ENCODE measurements at regions not wholly inside any gene's neighbourhood (a gene's known extent, or its start where the extent isn't known, plus 50 kb on each side); places are given as distances from the start of the nearest gene placed in this dataset.

DNA sequence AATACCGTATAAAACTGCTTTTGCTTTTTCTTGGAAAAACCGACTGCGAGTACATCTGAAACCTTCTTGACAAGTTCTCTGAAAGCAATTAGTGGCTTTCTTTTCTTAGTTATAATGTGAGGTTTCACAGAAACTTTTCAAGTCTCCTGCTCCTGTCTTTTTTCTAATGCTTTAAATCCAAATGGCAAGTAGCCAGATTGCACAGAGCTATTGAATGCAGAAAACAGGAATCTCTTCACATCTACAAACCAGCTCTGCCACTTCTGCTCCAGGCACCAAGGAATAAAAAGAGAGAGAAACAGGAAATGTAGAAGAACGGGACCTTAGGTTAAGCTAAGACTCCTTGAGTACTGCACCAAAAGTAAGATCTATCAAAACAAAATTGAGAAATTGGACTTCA lies 267.3 kb upstream of the TET2 start:
- TF ChIP-seq NFIC (IDR thresholded peaks at IDR 0.05) = peak; percentile 53
- TF ChIP-seq CEBPB (IDR thresholded peaks at IDR 0.05) = no peak

DNA sequence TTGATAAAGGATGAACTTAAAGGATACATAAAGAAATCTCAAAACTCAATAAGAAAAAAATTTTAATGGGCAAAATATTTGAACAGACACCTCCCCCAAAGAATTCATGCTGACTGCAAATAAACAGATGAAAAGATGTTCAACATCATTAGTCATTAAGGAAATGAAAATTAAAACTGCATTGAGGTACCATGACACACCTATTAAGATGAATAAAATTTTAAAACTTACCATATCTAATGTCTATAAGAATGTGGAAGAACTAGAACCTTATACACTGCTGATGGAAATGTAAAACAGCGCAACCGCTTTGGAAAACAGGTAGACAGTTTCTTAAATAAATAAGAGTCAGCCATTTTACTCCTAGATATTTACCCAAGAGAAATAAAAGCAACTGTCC lies 266.8 kb upstream of the TET2 start:
- TF ChIP-seq CEBPB (IDR thresholded peaks at IDR 0.05) = no peak
- no peak for TF ChIP-seq MAX (IDR thresholded peaks at IDR 0.05)
- TF ChIP-seq EP300 (IDR thresholded peaks at IDR 0.05; ENCODE audit: borderline replicate concordance) = no peak
- no peak for TF ChIP-seq RAD21 (IDR thresholded peaks at IDR 0.05; ENCODE audit: low read depth)
- no peak for TF ChIP-seq TCF12 (IDR thresholded peaks at IDR 0.05; ENCODE audit: low read depth)
- TF ChIP-seq TEAD4 (IDR thresholded peaks at IDR 0.05) = no peak
- TF ChIP-seq, protein P1, sequence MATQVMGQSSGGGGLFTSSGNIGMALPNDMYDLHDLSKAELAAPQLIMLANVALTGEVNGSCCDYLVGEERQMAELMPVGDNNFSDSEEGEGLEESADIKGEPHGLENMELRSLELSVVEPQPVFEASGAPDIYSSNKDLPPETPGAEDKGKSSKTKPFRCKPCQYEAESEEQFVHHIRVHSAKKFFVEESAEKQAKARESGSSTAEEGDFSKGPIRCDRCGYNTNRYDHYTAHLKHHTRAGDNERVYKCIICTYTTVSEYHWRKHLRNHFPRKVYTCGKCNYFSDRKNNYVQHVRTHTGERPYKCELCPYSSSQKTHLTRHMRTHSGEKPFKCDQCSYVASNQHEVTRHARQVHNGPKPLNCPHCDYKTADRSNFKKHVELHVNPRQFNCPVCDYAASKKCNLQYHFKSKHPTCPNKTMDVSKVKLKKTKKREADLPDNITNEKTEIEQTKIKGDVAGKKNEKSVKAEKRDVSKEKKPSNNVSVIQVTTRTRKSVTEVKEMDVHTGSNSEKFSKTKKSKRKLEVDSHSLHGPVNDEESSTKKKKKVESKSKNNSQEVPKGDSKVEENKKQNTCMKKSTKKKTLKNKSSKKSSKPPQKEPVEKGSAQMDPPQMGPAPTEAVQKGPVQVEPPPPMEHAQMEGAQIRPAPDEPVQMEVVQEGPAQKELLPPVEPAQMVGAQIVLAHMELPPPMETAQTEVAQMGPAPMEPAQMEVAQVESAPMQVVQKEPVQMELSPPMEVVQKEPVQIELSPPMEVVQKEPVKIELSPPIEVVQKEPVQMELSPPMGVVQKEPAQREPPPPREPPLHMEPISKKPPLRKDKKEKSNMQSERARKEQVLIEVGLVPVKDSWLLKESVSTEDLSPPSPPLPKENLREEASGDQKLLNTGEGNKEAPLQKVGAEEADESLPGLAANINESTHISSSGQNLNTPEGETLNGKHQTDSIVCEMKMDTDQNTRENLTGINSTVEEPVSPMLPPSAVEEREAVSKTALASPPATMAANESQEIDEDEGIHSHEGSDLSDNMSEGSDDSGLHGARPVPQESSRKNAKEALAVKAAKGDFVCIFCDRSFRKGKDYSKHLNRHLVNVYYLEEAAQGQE (IDR thresholded peaks at IDR 0.05; ENCODE audit: low read depth) = no peak

GRCh38 chr4:104881136-104881886 lies 265.4 kb upstream of the TET2 start:
- no peak for TF ChIP-seq ZBTB7A (IDR thresholded peaks at IDR 0.05; ENCODE audit: low read depth)
- TF ChIP-seq, protein P1 (IDR thresholded peaks at IDR 0.05; ENCODE audit: low read depth) = no peak
- no peak for TF ChIP-seq CEBPB (IDR thresholded peaks at IDR 0.05)
- no peak for TF ChIP-seq TEAD4 (IDR thresholded peaks at IDR 0.05)
- TF ChIP-seq NFIC (IDR thresholded peaks at IDR 0.05) = no peak
- no peak for TF ChIP-seq CREB1 (IDR thresholded peaks at IDR 0.05; ENCODE audit: low read depth)
- TF ChIP-seq FOXM1 (IDR thresholded peaks at IDR 0.05; ENCODE audit: borderline replicate concordance, low read depth) = no peak
- TF ChIP-seq EP300 (IDR thresholded peaks at IDR 0.05; ENCODE audit: borderline replicate concordance) = no peak
- no peak for TF ChIP-seq RAD21 (IDR thresholded peaks at IDR 0.05; ENCODE audit: low read depth)
- TF ChIP-seq TAF1 (IDR thresholded peaks at IDR 0.05; ENCODE audit: low read depth) = no peak
- no peak for TF ChIP-seq TCF12 (IDR thresholded peaks at IDR 0.05; ENCODE audit: low read depth)
- TF ChIP-seq MAX (IDR thresholded peaks at IDR 0.05) = no peak
- no peak for TF ChIP-seq EGR1 (IDR thresholded peaks at IDR 0.05)
- no peak for TF ChIP-seq YY1 (IDR thresholded peaks at IDR 0.05; ENCODE audit: low read depth)
- TF ChIP-seq, protein P2, sequence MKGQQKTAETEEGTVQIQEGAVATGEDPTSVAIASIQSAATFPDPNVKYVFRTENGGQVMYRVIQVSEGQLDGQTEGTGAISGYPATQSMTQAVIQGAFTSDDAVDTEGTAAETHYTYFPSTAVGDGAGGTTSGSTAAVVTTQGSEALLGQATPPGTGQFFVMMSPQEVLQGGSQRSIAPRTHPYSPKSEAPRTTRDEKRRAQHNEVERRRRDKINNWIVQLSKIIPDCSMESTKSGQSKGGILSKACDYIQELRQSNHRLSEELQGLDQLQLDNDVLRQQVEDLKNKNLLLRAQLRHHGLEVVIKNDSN (IDR thresholded peaks at IDR 0.05) = no peak

- TF ChIP-seq ZBTB7A (IDR thresholded peaks at IDR 0.05; ENCODE audit: low read depth) (no peak), TEAD4 (IDR thresholded peaks at IDR 0.05) (no peak), TAF1 (IDR thresholded peaks at IDR 0.05; ENCODE audit: low read depth) (no peak), CREB1 (IDR thresholded peaks at IDR 0.05; ENCODE audit: low read depth) (no peak)
- TF ChIP-seq, protein P1 (IDR thresholded peaks at IDR 0.05; ENCODE audit: low read depth) = no peak
- TF ChIP-seq, protein P2 (IDR thresholded peaks at IDR 0.05) = no peak
Observed at GRCh38 chr4:104890598-104891275, 255.9 kb upstream of the TET2 start.

All from Ishikawa (cell line).